A549 (cell line): ENCODE measurements at regions not wholly inside any gene's neighbourhood (a gene's known extent, or its start where the extent isn't known, plus 50 kb on each side); places are given as distances from the start of the nearest gene placed in this dataset.
"Not testable (repeated sequence)": the region's sequence is repeated elsewhere in the genome, so short reads cannot be mapped to it uniquely, and the experiment has no call there.

Source experiments
- ATAC-seq, 2 experiments: fragments of 200-7000 bp in 1 of 2; fragments of >200 bp in 1 of 2; cut with Nextera tagmentation in 1 of 2; cut with Tn5 transposase in 1 of 2; 3 replicates each; pipeline versions ENCODE4 v1.8.0 to v1.9.1; 2018 to 2020; ENCODE audit warnings: mild to moderate bottlenecking in 1 of 2, moderate library complexity in 1 of 2
- CTCF ChIA-PET: fragments of 300-600 bp; sonication (Branson Sonifier 250); formaldehyde crosslinking; extraction: SDS; loops from one replicate; lab custom pipeline; 2021; ENCODE audit warnings: antibody characterized with exemption, inconsistent platforms; lab: Yijun Ruan, JAX
- POLR2A ChIA-PET: fragments of 350-600 bp; formaldehyde crosslinking; extraction: SDS; loops from one replicate; lab custom pipeline; 2021; ENCODE audit warnings: antibody characterized with exemption, inconsistent platforms; lab: Yijun Ruan, JAX
- DNase-seq, 2 experiments: peaks; one replicate each; pipeline versions ENCODE4 v3.0.0 to v3.0.0-alpha.2; 2011 to 2016; ENCODE audit warnings: low read depth in 1 of 2, low spot score in 1 of 2
- FAIRE-seq: peaks from 2 replicates; lab custom pipeline; 2011; peaks lifted over from hg19 to GRCh38; lab: Jason Lieb, UNC
- H3K27ac ChIP-seq, 2 experiments: fragments of >200 bp; sonication (Bioruptor Twin); formaldehyde crosslinking; 3 replicates each; pipeline ENCODE4 v1.5.1; 2016 to 2017
- H3K4me1 ChIP-seq: fragments of >200 bp; sonication (Bioruptor Twin); formaldehyde crosslinking; 3 replicates; pipeline ENCODE4 v1.6.1; 2016
- H3K4me2 ChIP-seq: fragments of >200 bp; sonication (Bioruptor Twin); formaldehyde crosslinking; 3 replicates; pipeline ENCODE4 v1.6.1; 2016
- H3K4me3 ChIP-seq: fragments of >200 bp; sonication (Bioruptor Twin); formaldehyde crosslinking; 3 replicates; pipeline ENCODE4 v1.5.1; 2016
- H3K9me3 ChIP-seq: fragments of >200 bp; sonication (Bioruptor Twin); formaldehyde crosslinking; 3 replicates; pipeline ENCODE4 v1.6.1; 2016
- BHLHE40 ChIP-seq: IDR thresholded peaks from 2 replicates; pipeline ENCODE4 v1.6.1; 2012; ENCODE audit warnings: low read depth, low read length, inconsistent platforms
- CHD2 ChIP-seq: fragments of 150-350 bp; IDR thresholded peaks from 2 replicates; pipeline ENCODE4 v1.6.1; 2014; ENCODE audit warnings: low read length; ENCODE audit not compliant: partially characterized antibody
- CHD4 ChIP-seq: fragments of 200-600 bp; sonication (generic); IDR thresholded peaks from 2 replicates; pipeline ENCODE4 v1.6.1; 2016; ENCODE audit warnings: antibody characterized with exemption, mild to moderate bottlenecking, borderline replicate concordance
- EP300 ChIP-seq, 2 experiments: fragments of >200 bp; sonication (Bioruptor Twin); formaldehyde crosslinking; IDR thresholded peaks; 2 replicates in 1 of 2; 3 replicates in 1 of 2; pipeline ENCODE4 v1.6.1; 2016 to 2017
- FOSL2 ChIP-seq, 2 experiments: fragments of 450-650 bp in 1 of 2; fragments of >200 bp in 1 of 2; sonication (Bioruptor Twin) in 1 of 2; formaldehyde crosslinking; IDR thresholded peaks; 2 replicates each; pipeline versions ENCODE4 v1.5.0 to v1.6.1; 2016 to 2020; ENCODE audit warnings: mild to moderate bottlenecking in 1 of 2, moderate library complexity in 1 of 2
- FOXS1 ChIP-seq: fragments of 250-450 bp; sonication (Bioruptor Pico); IDR thresholded peaks from 2 replicates; pipeline ENCODE4 v1.5.0; 2020; ENCODE audit warnings: mild to moderate bottlenecking, moderate library complexity
- HDAC2 ChIP-seq: fragments of 200-600 bp; sonication (generic); IDR thresholded peaks from 2 replicates; pipeline ENCODE4 v1.6.1; 2016
- HOXB5 ChIP-seq: fragments of 250-450 bp; sonication (Bioruptor Pico); IDR thresholded peaks from 2 replicates; pipeline ENCODE4 v1.5.0; 2020; ENCODE audit warnings: mild to moderate bottlenecking, moderate library complexity
- MAFK ChIP-seq: fragments of 450-650 bp; IDR thresholded peaks from 2 replicates; pipeline ENCODE4 v1.6.1; 2014; ENCODE audit not compliant: partially characterized antibody
- MAZ ChIP-seq: fragments of 150-350 bp; IDR thresholded peaks from 2 replicates; pipeline ENCODE4 v1.6.1; 2014; ENCODE audit warnings: antibody characterized with exemption, low read depth, low read length, borderline replicate concordance
- RAD21 ChIP-seq, 2 experiments: fragments of >200 bp in 1 of 2; sonication (Bioruptor Twin) in 1 of 2; formaldehyde crosslinking in 1 of 2; IDR thresholded peaks in 1 of 2; conservative IDR thresholded peaks in 1 of 2; 2 replicates in 1 of 2; 3 replicates in 1 of 2; pipeline ENCODE4 v1.6.1; 2012 to 2018; ENCODE audit warnings: inconsistent platforms in 1 of 2
- RARB ChIP-seq: fragments of 250-450 bp; sonication (Bioruptor Pico); IDR thresholded peaks from 2 replicates; pipeline ENCODE4 v1.8.0; 2021; ENCODE audit warnings: mild to moderate bottlenecking, moderate library complexity
- REST ChIP-seq: fragments of 200-600 bp; sonication (generic); IDR thresholded peaks from 2 replicates; pipeline ENCODE4 v1.6.1; 2016; ENCODE audit warnings: antibody characterized with exemption, mild to moderate bottlenecking, moderate library complexity
- TP53 ChIP-seq: fragments of 250-450 bp; sonication (Bioruptor Pico); IDR thresholded peaks from 2 replicates; pipeline ENCODE4 v1.5.0; 2021; ENCODE audit warnings: mild to moderate bottlenecking, moderate library complexity
- ZC3H11A ChIP-seq: fragments of 450-650 bp; IDR thresholded peaks from 2 replicates; pipeline ENCODE4 v1.6.1; 2014; ENCODE audit warnings: antibody characterized with exemption, mild to moderate bottlenecking
- ZNF302 ChIP-seq: fragments of 250-450 bp; sonication (Bioruptor Pico); IDR thresholded peaks from 2 replicates; pipeline ENCODE4 v1.9.0; 2021; ENCODE audit warnings: inconsistent platforms, mild to moderate bottlenecking, moderate library complexity
- WGBS: methylation state at CpG from one replicate; pipeline ENCODE4 v1.1.6; 2017; ENCODE audit errors: missing lambda C conversion rate; 5-methylcytosine and 5-hydroxymethylcytosine counted together
- TF ChIP-seq, protein P1 (sequence below): fragments of 450-650 bp; IDR thresholded peaks from 2 replicates; pipeline ENCODE4 v1.6.1; 2014; ENCODE audit warnings: antibody characterized with exemption
- TF ChIP-seq, protein P2 (sequence below): fragments of >200 bp; sonication (Bioruptor Twin); formaldehyde crosslinking; IDR thresholded peaks from 3 replicates; pipeline ENCODE4 v1.5.1; 2016

- Histone ChIP-seq H3K9me3 (no peaks in the 10 kb centered on the region), H3K27ac (no peak overlapping the region), H3K4me2 (no peak overlapping the region), H3K4me3 (no peak overlapping the region), H3K4me1 (no peaks in the 10 kb centered on the region)
- TF ChIP-seq, protein P1, sequence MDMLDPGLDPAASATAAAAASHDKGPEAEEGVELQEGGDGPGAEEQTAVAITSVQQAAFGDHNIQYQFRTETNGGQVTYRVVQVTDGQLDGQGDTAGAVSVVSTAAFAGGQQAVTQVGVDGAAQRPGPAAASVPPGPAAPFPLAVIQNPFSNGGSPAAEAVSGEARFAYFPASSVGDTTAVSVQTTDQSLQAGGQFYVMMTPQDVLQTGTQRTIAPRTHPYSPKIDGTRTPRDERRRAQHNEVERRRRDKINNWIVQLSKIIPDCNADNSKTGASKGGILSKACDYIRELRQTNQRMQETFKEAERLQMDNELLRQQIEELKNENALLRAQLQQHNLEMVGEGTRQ, result no peak
- DNase-seq (no peak), FAIRE-seq (no peak), ATAC-seq (no peak)
- WGBS, result 93% methylated on average over 5 of the region's 5 CpGs
- POLR2A ChIA-PET, result no interaction called here
- CTCF ChIA-PET, result interaction anchor here (1.5 kb wide), 1 partner anchor 199 kb away, joined by 3 read pairs; the partner anchor contains the start of gene ENC1
Measured at GRCh38 chr5:74441616-74442015, 198.9 kb downstream of the ENC1 start.

- H3K9me3 ChIP-seq, result no peaks in the 10 kb centered on the region
- no peak overlapping the region for H3K27ac ChIP-seq
- H3K4me2 ChIP-seq, result no peak overlapping the region
- TF ChIP-seq CHD2 (no peak), FOSL2 (IDR thresholded peaks at IDR 0.05) (no peak), FOSL2 (CRISPR knock-in tag; IDR thresholded peaks at IDR 0.05) (no peak), ZNF302 (CRISPR knock-in tag) (no peak), EP300 (IDR thresholded peaks at IDR 0.05) (no peak), CHD4 (no peak), MAZ (no peak), BHLHE40 (no peak), MAFK (no peak), RARB (no peak), ZC3H11A (no peak), TP53 (CRISPR knock-in tag) (no peak), HOXB5 (CRISPR knock-in tag) (no peak), RAD21 (conservative IDR thresholded peaks at IDR 0.05 in 1 of 2, IDR thresholded peaks at IDR 0.05 in 1 of 2) (no peak), FOXS1 (CRISPR knock-in tag) (no peak), HDAC2 (no peak), REST (no peak)
- TF ChIP-seq, protein P2, sequence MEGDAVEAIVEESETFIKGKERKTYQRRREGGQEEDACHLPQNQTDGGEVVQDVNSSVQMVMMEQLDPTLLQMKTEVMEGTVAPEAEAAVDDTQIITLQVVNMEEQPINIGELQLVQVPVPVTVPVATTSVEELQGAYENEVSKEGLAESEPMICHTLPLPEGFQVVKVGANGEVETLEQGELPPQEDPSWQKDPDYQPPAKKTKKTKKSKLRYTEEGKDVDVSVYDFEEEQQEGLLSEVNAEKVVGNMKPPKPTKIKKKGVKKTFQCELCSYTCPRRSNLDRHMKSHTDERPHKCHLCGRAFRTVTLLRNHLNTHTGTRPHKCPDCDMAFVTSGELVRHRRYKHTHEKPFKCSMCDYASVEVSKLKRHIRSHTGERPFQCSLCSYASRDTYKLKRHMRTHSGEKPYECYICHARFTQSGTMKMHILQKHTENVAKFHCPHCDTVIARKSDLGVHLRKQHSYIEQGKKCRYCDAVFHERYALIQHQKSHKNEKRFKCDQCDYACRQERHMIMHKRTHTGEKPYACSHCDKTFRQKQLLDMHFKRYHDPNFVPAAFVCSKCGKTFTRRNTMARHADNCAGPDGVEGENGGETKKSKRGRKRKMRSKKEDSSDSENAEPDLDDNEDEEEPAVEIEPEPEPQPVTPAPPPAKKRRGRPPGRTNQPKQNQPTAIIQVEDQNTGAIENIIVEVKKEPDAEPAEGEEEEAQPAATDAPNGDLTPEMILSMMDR, result no peak
- no peak for DNase-seq
- FAIRE-seq, result no peak
- POLR2A ChIA-PET, result no interaction called here
- CTCF ChIA-PET, result no interaction called here
- WGBS, result 37% methylated on average over 2 of the region's 2 CpGs
- no peak overlapping the region for H3K4me3 ChIP-seq
- no peak for ATAC-seq
- H3K4me1 ChIP-seq, result no peaks in the 10 kb centered on the region
Measured at GRCh38 chr5:74440341-74440740, 200.2 kb downstream of the ENC1 start.

DNA sequence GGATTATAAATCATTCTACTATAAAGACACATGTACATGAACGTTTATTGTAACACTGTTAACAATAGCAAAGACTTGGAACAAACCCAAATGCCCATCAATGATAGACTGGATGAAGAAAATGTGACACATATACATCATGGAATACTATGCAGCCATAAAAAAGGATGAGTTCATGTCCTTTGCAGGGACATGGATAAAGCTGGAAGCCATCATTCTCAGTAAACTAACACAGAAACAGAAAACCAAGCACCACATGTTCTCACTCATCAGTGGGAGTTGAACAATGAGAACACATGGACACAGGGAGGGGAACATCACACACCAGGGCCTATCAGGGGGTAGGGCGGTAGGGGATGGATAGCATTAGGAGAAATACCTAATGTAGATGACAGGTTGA lies 202.7 kb downstream of the ENC1 start:
- 25% methylated on average over 2 of the region's 2 CpGs for WGBS
- H3K4me1 ChIP-seq, H3K4me2 ChIP-seq, FAIRE-seq, H3K27ac ChIP-seq, POLR2A ChIA-PET, DNase-seq, H3K4me3 ChIP-seq, H3K9me3 ChIP-seq, ATAC-seq: not testable (repeated sequence)
- CTCF ChIA-PET, result interaction anchor here (1.3 kb wide), 1 partner anchor 8 kb away, joined by 3 read pairs; no protein-coding TSS in a partner anchor
